ENCODE measurements at regions not wholly inside any gene's neighbourhood (a gene's known extent, or its start where the extent isn't known, plus 50 kb on each side); places are given as distances from the start of the nearest gene placed in this dataset.

DNA sequence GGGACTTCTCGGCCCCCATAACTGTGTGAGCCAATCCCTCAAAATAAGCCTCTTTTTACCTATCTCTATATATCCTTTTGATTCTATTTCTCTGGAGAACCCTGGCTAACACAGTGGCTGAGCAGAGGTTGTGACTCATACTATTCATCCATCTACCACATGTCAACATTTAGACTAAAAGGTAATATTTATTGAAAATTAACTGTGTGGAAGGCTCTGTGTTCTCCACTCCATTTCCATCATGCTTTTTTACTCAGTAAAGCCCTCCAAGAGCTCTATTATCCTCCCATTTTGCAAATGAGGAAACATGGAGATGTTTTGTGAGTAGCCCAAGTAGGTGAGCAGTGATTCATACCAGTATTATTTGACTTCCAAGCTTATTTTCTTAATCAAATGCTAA is 217.9 kb upstream of the DCBLD2 start:
- no peak for DNase-seq (ENCODE audit: low spot score)

DNA sequence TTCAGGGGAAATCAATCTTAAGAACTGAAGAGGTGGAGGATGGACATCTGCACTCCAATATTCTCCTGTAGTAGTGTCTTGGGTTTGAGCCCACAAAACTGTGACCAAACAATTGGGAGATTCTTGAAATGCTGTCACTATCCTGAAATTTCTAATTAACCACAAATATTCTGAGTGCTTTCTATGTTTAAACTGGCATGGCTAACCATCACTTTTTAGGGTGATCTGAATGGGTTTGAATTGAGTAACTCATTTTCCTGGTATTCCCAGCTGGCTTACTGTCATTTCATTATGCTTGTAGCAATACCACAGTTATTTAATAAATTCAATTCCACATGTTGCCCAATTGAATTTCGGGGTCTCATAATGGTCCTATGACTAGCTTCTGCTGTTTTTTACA is 216.9 kb upstream of the DCBLD2 start:
- no peak for DNase-seq (ENCODE audit: low spot score)

DNA sequence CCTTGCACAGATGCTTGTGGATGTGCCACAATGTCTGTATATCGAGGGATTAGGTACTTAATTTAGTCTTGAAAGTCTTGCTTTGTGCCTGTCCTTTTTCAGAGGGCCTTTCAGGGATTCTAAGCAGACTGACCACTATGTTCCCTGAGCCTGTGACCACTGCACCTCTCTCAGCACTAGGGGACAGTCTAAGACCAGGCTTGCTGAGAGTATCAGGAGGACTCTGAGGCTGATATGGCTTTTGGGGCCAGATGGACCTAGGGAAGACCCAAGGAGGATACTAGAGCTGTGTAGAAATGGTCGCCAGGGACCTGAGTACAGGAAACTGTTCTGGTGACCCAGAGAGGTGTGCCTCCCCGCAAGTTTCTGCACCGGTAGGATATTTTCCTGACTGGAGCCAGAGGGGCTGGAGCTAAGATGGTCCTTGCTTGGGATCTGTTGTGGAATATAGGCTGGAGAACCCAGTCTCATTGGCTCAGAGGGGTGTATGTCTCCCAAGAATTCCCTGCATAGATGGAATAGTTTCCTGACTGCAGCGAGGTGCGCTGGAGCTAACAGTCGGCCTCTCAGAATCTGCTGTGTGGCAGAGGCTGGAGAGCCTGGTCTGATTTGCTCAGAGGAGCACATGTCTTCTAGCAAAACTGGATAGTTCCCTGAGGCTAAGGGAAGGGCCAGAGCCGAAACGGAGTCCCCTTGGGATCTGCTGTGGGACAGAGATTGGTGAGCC is 213.2 kb upstream of the DCBLD2 start:
- no peak for DNase-seq (ENCODE audit: low spot score)

DNA sequence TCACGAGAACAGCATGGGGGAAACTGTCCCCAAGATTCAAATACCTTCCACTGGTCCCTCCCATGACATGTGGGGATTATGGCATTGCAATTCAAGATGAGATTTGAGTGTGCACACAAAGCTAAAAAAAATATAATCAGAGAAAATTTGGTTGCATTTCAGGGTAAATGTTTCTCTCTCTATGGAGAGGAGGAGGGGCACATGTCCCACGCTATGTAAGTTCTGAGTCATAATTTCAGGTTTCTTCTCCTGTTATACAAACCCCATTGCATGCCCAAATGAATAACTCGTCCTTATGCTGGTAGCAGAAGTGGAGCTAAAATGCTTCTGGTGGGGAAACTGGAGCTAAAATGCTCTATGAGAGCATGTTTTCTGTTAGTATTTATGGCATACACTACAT is 209.7 kb upstream of the DCBLD2 start:
- DNase-seq (ENCODE audit: low spot score), result no peak

DNA sequence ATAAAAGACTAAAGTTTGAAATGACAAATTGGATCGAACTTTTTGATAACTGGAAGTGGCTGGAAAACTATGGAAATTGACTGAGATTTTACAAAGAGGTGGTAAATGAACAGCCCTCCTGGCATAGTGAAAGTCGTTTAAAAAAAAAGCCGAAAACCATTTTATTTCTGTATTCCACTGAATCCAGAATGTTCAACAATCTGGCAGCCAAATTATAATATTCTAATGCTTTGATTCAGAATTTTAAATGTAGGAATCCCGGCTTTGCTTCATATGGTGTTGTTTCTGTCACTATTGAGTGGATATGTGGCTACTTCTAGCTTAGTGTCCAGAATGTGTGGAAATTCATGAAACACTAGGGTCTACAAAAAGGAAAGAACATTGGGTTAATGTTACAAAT is 208.9 kb upstream of the DCBLD2 start:
- no peak for DNase-seq (ENCODE audit: low spot score)

DNA sequence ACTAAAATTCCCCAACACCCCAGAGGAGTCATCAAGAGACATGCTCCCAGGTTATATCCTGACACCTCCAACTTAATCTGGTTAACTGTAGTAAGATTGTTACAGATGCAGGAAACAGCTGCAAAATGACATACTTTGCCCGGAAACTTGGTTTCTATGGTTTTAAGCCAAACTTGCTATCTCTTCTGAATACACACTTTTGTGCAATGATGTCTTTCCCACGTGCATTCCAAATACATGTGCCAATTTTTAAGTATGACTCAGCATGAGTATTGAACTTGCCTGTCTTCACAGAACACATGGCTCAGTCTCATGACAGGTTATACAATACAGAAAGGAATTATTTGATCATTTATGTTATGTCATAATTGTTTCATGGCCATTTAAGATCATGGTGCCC is 207.0 kb upstream of the DCBLD2 start:
- no peak for DNase-seq (ENCODE audit: low spot score)

DNA sequence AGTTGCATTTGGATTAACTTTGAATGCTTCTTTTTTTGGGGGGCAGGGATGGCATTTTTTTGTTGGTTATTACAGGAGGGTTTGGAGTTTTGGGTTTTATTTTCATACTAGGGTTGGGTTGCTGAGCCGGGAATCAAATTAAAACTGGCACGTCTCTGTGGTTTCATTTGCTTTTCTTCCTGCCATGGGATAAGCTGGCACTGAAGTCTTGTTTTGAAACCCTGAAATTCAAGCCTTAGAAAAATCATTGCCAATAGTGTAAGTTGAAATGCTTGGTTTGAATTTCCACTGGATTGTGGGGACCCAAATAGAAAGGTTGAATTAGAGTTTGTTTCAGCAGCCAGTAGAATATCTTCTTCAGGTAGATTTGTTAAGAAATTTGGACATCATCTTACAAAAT is 193.1 kb upstream of the DCBLD2 start:
- no peak for DNase-seq (ENCODE audit: low spot score)

DNA sequence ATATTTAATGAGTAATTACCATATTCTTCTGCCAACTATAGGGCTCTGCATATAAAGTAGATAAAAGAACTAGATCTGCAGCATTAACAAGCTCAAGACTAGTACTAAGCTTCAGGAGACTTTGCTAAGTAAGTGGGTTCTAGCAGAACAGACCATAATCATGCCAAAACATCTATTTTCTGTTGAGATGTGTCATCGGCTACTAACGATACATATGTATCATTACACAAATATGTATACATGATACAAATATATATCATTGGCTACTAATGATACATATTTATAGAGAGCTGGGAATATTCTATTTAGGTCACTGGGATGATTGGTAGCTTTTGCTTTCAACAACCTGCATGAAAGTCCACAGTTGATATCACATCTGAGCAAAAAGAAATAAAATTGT is 185.8 kb upstream of the DCBLD2 start:
- DNase-seq (ENCODE audit: low spot score), result no peak

DNA sequence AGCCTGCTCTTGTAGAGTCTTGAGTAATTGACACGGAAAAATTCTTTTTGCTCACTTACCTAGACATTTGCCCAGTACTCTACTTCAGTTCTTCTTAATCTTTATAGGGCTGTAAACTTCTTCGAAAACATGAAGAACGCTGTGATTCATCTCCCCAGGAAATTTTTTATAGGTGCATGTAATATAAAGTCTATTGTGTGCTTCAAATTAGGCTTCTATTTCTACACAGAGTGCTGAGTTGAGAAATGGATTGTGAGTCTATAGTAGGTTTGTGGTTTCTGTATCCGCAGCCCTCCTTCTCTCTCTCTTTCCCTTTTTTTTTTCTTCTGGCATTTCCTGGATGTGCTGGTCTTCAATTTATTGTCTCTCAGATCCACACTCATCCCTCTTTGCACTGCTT is 183.3 kb upstream of the DCBLD2 start:
- DNase-seq (ENCODE audit: low spot score), result no peak

DNA sequence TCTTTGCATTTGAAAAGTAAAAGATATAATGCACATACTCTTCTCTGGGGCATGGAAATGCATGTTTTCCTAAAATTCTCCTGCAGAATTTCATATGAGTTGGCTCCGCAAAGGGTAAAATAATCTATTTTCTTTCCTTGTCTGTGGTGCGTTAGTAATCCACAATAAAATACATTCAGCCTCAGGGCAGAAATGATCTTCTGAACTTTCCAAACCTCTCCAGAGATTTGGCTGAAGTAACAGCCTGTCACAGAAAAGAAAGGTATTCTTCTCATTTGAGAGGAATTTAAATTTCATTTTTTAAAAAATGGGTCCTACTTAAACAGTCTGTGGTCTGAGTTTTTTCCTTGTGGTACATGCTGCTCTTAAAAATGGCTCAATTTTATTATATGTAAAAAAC is 182.7 kb upstream of the DCBLD2 start:
- DNase-seq (ENCODE audit: low spot score), result no peak

DNA sequence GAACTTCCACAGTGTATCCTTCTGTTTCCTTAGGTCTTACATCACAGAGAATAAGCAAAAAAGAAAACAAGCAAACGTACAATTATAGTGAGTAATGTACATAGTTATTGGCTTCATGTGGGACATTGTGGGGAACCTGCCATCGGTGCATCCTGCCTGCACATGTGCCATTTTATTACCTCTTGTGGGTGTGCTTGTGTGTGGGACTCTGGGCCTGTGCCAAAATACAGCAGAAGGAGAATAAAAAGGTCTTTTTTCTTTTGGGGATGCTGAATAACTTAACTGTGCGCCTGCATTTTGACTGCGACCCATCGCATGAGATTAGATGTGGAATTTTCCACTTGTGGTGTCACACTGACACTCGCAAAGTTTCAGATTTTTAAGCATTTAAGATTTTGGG is 169.6 kb upstream of the DCBLD2 start:
- DNase-seq (ENCODE audit: low spot score), result no peak

DNA sequence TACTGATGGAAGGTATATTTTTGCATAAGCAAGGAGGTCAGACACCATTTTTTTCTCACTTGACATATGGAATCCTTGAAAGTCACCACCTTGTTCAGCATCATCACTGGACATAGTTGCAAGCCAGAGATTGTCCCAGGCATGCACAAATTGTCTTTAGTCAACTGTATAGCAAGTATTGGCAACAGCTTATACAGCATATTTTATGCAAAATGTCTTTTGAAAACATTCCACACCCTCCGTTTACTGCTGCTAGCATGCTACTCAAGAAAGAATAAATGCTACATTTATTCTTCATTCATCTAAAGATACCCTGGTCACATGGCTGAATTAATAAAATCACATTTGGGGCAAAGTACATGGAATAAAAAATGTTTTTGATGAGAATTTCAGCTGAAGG is 168.5 kb upstream of the DCBLD2 start:
- no peak for DNase-seq (ENCODE audit: low spot score)

DNA sequence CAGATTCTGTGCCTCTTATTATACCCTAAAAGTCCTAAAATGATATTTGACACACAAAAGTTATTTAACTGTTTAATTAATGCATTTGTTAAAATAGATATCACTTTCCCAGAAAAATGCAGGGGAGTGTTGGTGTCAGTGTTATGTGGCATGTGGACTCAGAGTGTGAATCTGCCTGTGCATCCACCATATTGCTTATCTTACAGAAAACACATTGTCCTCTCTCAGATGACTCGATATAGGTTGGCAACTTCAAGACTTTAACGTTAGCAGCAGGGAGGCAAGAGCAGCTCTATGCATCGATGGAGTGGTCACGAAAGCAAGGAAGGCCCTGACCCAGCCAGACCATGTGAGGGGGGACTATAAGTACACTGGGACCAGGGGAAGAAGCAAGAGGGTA is 165.4 kb upstream of the DCBLD2 start:
- no peak for DNase-seq (ENCODE audit: low spot score)

DNA sequence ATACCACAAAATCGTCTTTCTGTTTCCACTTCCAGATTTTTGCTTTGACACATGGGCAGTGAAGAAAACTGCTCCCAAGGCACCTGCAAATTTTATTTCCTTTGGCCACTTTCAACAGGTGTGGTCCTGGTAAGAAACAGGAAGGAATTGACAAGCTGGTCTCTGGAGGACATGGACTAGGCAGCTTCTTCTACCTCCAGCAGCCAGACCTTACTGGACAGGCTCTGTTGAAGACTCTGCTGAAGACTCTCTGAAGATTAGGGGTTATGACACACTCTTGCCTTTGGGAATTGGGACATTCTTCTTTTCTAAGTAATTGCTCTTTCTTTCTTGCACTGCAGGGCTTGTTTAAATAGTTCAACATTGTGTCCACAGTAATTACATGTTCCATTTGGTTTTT is 147.7 kb upstream of the DCBLD2 start:
- DNase-seq (ENCODE audit: low spot score), result no peak

DNA sequence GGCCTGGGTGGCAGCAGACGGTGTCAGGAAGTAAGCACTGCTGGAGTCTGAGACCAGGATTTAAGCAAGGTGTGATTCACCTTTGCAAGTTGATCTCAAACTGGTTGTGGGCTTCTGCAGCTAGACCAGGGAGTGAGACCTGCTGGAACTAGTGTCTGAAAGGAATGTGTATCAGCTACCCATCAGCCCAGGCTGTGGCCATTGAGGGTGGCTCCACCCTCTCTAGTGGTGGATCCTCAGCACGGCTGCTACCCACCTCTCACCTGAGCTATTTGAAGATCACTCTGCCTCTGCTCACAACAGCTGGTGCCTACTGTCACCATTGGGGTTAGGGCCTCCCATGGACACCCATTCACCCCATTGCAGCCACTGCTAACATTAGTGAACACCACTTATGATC is 140.3 kb upstream of the DCBLD2 start:
- DNase-seq (ENCODE audit: low spot score), result no peak

DNA sequence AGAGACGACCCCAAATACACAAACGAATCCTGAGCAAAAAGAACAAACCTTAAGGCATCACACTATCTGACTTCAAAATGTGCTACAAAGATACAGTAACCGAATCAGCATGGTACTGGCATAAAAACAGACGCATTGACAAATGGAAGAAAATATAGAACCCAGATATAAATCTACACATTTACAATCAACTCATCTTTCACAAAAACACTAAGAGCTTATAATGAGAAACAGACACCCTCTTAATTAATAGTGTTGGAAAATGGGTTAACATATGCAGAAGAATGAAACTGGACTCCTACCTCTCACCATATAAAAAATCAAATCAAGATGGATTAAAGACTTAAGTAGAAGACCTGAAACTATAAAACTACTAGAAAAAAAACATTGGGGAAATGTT is 130.3 kb upstream of the DCBLD2 start:
- DNase-seq (ENCODE audit: low spot score), result no peak

DNA sequence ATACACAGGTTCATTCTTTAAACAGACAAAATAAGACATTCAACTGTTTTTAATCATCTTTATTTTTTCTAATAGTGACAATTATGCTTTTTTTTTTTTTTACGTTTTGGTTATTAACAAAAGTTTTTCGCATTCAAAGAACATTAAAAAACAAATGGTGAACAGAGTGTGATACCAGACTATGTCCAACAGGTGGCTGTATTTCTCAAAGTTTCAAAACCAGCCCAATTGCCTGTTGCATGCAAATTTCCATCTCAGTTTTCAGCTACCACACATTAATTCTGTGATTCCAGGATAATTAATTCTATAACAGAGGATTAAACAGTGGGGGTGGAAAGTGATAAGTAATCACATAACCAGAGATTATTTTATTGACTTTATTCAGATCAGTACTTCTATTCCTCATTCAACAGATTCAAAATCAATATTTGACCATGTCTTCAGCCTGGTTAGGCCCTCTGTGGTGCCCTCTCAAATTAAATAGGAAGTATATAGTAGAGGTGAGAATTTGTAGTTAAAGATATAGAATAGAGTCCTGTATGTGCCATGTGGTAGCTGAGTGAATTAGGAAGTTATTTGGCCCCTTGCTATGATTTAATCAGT is 122.2 kb upstream of the DCBLD2 start:
- no peak for DNase-seq (ENCODE audit: low spot score)

DNA sequence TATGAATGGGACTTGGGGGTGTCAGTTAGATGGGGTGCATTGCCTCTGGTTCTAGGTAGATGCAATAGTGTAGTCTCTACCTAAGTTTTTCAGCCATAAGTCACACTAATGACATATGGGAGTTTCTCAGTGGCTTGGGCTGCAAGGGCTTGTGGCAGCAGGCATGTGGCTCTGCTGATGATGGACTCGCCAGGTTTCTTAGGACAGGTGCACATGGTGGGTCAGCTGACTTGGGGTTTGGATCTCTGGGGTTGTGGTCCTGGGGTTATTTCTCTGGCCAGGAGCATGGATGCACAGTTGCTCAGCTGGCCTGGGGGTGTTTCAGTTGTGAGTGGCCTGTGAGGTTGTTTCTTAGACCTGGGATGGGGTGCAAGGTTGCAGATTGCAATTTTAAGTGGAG is 120.0 kb upstream of the DCBLD2 start:
- DNase-seq (ENCODE audit: low spot score), result no peak

DNA sequence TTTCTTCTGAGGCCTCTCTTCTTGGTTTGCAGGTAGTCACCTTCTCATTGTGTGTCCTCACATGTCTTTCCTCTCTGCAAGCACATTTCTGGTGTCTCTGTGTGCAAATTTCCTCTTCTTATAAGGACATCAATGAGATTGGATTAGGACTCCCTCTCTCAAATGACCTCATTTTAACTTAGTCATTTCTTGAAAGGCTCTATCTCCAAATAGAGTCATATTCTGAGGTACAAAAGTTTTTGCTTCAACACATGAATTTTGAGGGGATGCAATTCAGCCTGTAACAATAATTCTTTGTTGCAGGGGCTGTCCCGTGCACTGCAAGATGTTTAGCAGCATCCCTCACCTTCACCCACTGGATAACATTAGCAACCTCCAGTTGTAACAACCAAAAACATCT is 115.0 kb upstream of the DCBLD2 start:
- no peak for DNase-seq (ENCODE audit: low spot score)

DNA sequence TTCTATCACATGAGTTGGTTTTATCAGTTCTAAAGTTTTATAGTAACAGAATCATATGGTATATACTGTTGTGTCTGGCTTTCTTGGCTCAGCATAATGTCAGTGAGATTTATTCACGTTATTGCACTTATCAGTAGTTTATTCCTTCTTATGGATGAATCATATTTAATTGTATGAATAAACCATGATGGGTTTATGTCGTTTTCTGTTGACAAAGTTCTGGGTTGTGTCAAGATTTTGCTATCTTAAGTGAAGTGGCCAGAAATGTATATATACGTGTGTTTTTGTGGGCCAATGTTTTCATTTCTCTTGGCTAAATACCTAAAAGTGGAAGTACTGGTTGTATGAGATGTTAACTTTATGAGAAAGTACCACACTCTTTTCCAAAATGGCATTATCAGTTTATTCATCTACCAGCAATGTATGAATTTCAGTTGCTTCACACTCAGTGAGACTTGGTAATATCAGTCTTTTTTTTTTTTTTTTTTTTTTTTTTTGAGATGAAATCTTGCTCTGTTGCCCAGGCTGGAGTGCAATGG is 112.4 kb upstream of the DCBLD2 start:
- no peak for DNase-seq (ENCODE audit: low spot score)

DNA sequence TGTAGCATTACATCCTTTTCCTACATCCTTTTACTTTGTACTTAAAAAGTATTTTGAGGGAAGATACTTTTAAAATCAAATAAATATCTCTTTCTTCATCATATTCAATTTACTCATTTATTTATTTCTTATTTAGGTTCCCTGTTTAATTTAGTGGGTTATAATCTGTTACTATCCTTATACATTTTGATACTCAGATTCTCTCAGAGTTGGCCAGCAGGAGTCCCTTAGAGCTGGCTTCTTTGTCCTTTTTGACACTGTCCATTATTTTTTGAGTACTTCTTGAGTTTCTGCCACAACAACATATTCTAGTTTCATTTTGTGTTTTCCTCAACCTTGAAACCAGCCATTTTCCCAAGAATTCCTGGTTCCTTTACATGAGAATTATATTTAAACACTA is 111.6 kb upstream of the DCBLD2 start:
- no peak for DNase-seq (ENCODE audit: low spot score)

DNA sequence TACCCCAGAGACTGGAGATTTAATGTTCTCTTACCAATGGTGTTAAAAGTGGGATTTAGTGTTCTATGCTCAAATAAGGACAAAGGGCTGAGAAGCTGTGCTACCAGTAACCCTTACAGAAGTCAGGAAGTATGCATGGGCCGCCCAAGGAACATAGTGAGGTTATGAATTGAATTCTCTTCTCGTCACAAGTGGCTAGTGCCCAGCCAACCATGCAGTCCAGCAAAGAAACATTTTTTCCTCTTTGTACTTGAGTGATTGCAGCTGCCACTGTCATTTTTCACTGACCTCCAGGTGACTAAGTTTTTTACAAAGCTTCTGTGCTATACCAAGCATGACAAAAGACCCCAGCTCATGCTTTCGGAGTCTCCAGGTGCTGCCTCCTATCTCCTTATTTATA is 110.6 kb upstream of the DCBLD2 start:
- no peak for DNase-seq (ENCODE audit: low spot score)

DNA sequence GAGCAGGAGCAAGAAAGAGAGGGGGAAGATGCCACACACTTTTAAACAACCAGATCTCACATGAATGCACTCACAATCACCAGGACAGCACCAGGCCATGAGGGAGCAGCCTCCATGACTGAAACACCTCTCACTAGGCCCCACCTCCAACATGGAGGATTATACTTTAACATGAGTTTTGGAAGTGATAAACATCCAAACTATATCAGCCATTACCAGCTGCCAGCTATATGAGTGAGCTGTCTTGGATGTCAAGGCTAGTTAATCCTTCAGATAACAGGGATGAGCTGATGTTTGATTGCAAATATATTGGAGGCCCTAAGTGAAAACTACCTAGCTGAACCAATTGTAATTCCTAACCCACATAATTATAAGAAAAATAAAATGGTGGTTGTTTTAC is 108.4 kb upstream of the DCBLD2 start:
- DNase-seq (ENCODE audit: low spot score), result no peak

DNA sequence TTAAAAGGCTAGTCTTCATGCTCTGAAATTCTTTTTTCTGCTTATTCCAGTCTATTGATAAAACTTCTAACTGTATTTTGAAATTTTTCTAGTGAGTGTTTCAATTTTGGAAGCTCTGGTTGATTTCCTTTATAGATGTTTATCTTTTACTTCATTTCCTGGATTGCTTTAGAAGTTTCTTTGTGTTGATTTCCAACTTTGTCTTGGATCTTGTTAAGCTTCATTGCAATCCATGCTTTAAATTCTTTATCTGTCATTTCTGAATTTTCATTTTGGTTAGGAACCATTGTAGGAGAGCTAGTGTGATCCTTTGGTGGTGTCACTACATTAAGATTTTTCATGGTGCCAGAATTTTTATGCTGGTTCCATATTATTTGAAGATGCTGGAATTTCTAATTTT is 105.2 kb upstream of the DCBLD2 start:
- DNase-seq (ENCODE audit: low spot score), result no peak
